ENCODE measurements at regions not wholly inside any gene's neighbourhood (a gene's known extent, or its start where the extent isn't known, plus 50 kb on each side); places are given as distances from the start of the nearest gene placed in this dataset.

- TF ChIP-seq CTCF (IDR thresholded peaks at IDR 0.05): no peak
- no peak for TF ChIP-seq ZFX (IDR thresholded peaks at IDR 0.05; ENCODE audit: borderline replicate concordance)
These were observed 320.6 kb downstream of the KCNC2 start for GRCh38 chr12:74889073-74889472.
